ENCODE measurements at regions not wholly inside any gene's neighbourhood (a gene's known extent, or its start where the extent isn't known, plus 50 kb on each side); places are given as distances from the start of the nearest gene placed in this dataset.

- TF ChIP-seq CTCF (IDR thresholded peaks at IDR 0.05; ENCODE audit: insufficient read depth, low read length, poor library complexity, severe bottlenecking) (no peak), EZH2phosphoT487 (conservative IDR thresholded peaks at IDR 0.05; ENCODE audit: low read length) (no peak)
These were observed 1279.8 kb downstream of the GATA3 start for GRCh38 chr10:9334270-9334669.
